ENCODE measurements at regions not wholly inside any gene's neighbourhood (a gene's known extent, or its start where the extent isn't known, plus 50 kb on each side); places are given as distances from the start of the nearest gene placed in this dataset.
"Not testable (repeated sequence)": the region's sequence is repeated elsewhere in the genome, so short reads cannot be mapped to it uniquely, and the experiment has no call there.

DNA sequence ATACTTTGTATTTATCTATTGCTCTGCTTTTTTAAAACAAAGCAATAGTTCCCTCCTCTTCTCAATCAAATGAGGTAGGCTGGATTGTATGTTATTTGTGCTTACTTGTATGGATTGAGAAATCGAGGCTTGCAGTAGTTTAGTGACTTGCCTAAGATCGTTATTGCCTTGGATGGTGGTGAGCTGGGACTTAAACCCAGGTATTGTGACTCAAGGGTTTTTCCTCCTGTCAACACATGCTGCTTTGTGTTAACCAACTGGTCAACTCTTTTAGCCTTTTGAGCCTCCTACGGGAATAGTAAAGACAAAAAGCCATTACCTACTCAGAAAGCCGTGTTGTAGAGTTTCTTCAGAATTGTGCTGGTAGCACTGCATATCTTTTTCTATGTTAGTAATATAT is 95.2 kb upstream of the THUMPD2 start:
- no peak for DNase-seq (ENCODE audit: low read depth)

DNA sequence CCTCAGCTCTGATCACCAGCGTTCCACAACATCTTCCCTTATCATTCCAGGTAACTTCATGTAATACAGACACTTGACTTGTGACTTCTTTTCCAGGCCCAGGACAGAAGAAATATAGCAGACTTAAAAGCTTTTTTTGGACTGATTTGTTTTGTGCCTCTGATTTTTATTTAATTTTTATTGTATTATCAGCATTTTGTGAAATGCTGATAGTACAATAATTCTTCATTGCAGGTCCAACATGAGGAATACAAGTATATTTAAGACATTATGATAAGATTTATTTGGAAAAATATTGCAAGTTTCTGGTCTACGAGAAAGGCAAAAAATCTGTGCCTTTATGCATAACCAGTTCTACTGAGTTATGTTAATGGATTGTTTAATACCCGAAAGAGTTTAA is 94.5 kb upstream of the THUMPD2 start:
- DNase-seq (ENCODE audit: low read depth), result no peak

DNA sequence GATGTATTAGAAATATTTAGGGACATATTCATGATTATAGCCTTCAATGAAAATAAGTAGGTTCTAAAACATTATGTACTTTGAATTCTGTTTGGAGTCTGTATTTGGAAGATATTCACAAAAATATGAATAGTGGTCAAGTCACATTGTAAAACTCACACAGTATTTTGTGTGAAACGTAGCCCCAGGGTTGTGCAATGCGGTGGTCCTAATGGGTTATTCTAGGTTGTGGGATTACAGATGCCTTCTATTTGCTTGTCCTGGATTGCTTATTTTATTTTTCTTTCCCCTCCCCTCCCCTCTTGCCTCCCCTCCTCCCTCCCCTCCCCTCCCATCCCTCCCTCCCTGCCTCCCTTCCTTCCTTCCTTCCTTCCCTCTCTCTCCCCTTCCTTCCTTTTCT is 93.7 kb upstream of the THUMPD2 start:
- no peak for DNase-seq (ENCODE audit: low read depth)

DNA sequence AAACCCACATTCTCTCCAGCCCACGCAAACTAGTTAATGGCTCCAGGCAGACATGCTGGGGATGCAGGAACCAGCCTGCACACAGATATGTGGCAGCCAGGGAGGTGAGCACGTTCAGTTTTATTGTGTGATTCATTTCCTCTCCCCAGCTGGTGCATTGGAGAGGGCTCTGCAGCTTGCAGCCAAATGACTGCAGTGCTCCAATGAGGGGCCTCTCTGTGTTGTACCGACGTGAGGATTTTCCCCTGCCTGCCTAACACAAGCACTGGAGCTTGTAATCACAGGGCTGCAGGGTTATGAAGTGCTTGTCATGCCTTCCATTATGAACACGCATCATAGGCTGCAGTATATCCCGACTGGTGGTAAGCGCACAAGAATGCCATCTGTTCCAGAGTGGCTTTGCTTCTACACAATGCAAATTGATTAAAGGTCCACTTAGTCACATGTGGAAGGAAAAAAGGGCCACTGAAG is 92.3 kb upstream of the THUMPD2 start:
- DNase-seq (ENCODE audit: low read depth), result peak; percentile 97

DNA sequence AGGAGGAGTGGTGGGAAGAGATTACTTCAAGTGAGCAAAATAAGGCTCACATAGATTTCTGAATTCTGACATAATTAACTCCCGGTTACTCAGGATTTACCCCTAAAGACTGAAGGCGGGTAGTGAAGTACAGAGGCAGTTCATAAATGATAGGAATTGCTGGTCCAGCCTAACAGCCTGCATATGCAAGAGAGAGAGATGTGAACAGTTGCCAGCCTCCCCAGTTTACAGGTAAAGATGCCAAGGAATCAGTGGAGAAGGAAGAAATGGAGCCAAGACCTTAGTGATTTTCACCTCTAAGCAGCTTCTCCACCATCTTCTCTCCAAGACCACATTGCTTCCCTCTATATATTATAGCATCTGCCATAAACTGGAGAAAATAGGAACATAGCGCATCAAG is 91.8 kb upstream of the THUMPD2 start:
- no peak for DNase-seq (ENCODE audit: low read depth)

DNA sequence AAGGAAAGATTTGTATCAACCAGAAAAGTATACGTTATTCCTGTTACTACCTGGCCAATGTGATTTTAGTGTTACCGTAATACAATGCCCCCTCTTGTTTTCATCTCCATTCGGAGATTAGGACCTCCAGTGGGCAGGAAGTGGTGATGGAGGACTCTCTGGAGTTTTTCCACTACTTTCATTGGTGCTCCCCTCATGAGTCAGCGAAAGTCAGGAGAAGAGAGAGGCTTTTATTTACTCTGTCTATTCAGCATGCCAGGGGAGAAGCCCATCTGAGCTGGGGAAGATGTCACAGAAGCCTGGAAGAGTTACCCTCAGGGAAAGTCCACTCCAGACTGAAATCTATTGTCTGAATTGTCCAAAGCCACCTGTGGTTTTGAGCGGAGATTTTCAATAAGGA is 88.2 kb upstream of the THUMPD2 start:
- no peak for DNase-seq (ENCODE audit: low read depth)

DNA sequence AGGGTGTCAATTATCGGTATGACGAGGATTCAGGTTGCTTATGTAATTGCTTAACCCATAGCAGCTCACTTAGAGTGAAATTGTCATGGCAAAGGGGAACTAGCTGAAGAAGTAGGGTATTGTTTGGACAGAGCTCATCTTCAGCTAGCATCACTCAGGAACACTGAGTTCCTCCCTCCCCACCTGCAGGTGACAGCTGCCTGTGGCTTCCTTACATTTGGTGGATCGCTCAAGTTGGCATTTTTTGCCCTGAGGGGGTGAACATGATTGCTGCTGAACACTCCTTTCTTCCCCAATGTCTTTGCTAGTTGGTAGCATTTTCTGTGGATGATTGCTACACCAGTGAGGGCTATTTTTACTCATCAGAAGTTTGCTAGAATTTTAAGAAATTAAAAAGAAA is 86.7 kb upstream of the THUMPD2 start:
- DNase-seq (ENCODE audit: low read depth), result no peak

DNA sequence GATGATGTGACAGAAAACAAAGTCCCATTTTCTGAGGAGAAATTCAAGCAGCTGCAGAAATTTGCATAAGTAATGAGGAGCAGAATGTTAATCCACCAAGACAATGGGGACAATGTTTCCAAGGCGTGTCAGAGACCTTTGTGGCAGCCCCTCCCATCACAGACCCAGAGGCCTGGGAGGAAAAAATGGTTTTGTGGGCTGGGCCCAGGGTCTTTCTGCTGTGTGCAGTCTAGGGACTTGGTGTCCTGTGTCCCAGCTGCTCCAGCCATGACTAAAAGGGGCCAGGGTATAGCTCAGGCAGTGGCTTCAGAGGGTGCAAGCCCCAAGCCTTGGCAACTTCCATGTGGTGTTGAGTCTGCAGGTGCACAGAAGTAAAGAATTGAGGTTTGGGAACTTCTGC is 84.6 kb upstream of the THUMPD2 start:
- not testable (repeated sequence) for DNase-seq (ENCODE audit: low read depth)

DNA sequence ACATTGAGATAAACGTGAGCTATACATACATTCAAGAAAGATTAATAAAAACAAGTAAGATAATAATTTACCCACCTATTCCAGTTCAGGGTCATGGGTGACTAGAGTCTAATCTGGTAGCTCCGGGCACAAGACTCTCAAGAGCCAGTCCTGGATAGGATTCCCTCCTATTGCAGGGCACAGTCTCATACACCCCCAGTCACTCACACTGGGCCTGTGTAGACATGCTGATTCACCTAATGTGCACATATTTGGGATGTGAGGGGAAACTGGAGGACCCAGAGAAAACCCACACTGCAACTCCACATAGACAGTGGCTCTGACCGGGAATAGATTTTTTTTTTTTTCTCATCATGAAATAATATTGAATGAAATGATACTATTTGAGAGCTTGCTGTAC is 81.5 kb upstream of the THUMPD2 start:
- no peak for DNase-seq (ENCODE audit: low read depth)

DNA sequence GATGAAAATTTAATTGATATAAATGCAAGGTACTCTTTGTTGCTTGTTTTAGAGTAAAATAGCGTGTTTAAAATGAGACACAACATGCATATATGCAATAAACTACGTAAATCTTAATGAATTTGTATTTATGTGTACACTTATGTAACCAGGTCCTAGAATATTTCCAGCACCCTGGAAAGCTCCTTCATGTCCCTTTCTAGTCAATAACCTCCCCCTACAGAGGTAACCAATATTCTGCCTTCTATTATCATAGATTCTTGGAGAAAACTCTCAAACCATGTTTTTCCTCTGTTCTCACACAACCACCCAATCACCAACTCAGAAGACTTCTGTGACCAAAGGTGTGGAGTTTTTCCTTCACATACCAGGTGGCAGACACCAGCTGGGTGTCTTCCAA is 79.6 kb upstream of the THUMPD2 start:
- DNase-seq (ENCODE audit: low read depth), result no peak

DNA sequence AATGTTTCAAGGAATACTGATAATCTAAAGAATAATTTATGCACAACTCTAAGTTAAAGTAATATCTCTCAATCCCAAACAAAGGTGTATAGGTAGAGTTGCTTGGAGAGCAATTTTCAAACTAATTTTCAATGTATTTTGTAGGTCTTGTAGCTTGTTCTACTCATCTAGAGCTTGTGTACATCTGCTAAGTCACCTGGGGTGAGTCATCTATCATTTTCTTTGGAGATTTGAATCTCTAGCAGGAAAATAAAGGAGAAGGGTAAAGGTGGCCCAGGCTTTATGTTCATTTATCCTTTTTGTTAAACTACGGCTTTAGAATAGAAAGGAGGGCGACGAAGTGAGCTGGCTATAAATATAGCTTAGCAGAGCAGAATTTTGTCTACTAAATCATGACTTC is 76.8 kb upstream of the THUMPD2 start:
- DNase-seq (ENCODE audit: low read depth), result no peak

DNA sequence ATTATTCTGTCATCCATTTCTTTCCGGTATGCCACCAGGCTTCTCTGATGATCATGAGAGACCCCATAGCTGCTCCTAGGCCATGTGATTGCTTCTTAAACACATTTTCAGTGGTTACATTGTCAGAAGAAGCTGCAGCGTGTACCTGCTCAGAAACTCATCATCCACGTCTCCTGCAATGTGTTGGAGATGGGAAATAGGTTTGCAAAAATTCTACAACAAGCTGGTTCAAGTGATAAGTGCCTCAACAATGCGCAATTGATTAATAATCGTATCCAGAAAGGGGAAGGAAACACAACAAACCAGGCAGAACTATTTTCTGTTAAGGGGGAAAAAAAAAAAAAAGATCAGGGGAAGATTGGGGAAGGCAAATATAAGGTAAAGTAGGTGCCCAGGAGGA is 75.7 kb upstream of the THUMPD2 start:
- DNase-seq (ENCODE audit: low read depth), result no peak

DNA sequence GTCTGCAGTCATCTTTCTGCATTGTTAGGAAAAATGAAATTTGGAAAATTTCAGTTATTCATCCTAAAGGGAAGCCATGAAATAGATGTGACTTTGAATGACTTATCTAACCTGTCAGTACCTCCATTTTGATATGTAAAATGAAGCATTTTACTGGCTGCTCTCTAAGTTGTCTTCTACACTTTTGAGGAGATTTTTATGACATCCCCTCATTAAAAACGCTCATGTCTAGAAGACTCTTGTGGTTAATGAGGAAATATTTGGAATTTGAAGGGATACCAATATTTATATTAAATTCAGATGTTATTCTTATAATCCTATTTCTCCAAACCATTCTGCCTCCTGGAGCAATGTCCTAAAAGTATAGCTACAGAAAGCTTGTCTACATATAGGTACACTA is 73.8 kb upstream of the THUMPD2 start:
- no peak for DNase-seq (ENCODE audit: low read depth)

DNA sequence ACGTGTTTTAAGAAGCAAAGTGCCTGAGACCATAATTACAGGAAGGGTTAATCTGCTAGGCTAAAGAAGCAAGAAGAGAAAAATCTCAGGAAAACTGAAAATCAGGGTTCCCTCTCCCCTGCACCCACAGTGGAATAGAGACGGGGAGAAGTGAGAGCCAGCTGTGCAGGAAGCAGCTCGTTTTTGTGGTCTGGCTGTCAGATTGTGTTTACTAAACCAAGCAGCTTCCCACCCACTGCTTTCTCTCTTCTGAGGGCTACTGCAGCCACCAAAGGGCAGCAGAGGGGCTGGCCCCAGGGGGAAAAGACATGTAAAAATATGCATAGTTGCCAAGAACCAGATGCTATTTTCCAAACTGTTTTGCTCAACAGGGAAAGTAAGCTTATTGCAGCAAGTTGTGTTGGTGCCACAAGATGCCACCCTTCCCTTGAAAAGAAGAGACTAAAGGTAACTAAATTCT is 72.6 kb upstream of the THUMPD2 start:
- DNase-seq (ENCODE audit: low read depth), result peak; percentile 18

DNA sequence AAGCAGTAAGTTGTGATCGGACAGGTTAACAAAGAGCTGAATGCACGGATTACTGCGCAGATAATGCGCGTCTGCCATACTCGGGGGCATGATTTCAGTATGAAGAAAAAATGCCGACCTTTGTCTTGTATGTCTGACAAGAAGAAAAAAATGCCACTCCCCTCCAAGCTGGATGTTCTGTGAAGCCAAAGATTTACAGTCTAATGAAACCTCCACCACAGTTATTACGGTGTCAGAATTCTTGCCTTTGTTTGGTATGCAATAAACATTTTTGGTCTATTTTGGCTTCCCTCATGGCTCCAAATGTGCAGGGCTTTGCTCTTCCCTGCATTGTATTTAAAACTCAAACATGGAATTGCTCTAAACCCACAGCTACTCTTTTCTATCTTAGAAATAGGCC is 72.2 kb upstream of the THUMPD2 start:
- DNase-seq (ENCODE audit: low read depth), result no peak

DNA sequence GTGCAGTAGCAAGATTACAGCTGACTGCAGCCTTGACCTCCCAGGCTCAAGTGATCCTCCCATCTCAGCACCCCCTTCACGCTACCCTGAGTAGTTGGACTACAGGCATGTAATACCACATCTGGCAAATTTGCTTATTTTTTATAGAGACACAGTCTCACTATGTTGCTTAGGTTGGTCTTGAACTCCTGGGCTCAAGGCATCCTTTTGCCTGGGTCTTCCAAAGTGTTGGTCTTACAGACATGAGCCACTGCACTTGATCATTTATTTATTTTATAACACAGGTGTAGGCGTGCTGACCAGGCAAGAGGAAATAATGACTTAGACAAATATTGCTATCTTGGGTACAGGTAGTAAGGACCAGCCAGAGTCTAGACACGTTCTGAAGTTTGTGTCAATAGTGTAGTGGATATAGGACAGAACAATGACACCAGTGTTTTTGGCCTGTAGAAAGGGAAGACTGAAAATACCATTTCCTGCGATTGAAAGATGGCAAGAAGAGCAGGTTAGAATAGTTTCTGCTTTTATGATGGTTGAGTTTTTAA is 71.0 kb upstream of the THUMPD2 start:
- DNase-seq (ENCODE audit: low read depth), result no peak

DNA sequence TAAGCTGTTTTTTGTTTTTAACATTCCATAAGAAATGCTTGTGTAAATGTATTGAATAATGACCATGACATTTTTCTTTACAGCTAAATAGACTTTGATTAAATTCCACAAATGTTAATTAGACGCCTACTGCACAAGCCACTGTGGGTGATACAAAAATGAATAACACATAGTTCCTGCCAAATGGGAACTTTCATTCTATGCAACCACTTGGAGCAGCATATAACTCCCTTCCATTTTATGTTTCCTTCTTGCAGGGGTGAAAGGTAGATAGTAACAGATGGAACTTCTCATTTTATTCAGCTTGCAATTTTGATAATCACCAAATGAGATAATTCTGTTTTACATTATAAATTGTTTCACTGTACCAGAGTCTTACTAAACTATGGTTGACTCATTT is 70.0 kb upstream of the THUMPD2 start:
- DNase-seq (ENCODE audit: low read depth), result no peak

DNA sequence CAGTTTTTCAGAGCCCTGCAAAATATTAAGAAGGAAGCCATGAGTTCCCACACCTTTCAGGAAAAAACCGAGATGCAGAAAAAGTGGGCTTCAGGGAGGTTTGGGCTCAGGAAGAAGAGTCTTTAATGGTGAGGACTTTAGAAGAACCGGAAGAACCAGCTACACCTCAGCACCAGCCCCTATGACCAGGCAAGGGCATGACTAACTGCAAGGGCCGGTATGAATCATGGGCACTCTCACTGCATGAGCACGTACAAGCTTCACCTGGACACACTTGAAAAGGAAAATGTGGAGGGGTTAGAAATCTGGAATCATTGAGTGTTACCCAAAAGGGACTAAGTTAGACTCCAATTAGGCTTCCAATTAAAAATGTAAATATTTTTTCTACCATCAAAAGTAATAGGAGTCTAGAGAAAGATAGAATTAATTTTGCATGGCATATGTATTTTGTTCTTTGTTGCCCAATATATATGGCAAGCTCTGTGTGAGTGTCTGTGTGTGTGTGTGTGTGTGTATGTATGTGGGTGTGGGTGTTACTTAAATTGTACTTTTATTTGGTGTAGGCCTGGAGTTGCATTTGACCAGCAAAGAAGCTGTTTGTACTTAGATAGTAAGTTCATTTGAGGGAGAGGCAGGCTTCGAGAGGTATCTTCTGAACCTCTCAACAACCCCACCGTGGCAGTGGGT is 66.5 kb upstream of the THUMPD2 start:
- peak; percentile 67 for DNase-seq (ENCODE audit: low read depth)

DNA sequence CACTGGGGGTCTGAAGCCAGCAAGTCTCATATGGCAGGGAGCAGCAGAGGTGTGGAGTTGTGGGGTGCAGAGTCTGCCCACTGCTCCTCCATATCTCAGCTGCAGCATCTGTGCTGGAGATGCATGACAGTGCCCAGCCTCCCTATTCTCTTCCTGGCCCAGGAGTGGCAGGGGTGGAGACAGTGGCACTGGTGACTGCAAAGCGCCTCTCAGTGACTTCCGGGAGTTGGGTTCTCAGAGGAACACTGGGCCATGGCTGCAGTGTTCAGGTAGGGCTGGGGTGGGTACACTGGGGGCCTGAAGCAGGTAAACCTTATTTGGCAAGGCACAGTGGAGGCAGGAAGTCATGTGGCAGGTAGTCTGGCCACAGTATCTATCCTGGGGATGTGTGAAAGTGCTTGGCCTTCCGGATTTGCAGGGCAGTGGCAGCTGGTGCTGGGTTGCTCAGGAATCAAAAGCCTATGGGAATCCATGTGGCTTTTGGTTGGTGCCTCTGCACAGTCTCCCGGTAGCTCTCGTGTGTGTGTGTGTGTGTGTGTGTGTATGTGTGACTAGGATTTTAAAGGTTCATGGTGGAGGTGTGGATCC is 60.3 kb upstream of the THUMPD2 start:
- DNase-seq (ENCODE audit: low read depth), result no peak

DNA sequence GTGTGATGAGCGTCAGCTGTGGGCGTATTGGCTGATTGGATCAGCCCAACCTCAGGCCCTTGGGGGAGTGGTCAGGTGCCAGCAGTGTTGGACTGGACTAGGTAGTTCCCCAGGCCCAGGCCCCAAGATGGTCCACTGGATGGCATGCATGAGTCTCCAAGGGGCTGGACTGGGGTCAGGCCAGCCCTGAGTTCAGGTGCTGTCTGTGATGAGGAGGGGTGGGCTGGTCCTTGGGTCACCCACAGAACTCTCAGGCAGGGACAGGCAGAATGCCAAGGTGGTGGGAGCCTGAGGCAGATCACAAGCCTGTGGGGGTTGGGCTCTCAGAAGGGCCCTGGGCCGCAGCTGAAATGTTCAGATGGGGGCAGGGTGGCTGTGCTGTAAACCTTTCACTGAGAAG is 59.5 kb upstream of the THUMPD2 start:
- no peak for DNase-seq (ENCODE audit: low read depth)

DNA sequence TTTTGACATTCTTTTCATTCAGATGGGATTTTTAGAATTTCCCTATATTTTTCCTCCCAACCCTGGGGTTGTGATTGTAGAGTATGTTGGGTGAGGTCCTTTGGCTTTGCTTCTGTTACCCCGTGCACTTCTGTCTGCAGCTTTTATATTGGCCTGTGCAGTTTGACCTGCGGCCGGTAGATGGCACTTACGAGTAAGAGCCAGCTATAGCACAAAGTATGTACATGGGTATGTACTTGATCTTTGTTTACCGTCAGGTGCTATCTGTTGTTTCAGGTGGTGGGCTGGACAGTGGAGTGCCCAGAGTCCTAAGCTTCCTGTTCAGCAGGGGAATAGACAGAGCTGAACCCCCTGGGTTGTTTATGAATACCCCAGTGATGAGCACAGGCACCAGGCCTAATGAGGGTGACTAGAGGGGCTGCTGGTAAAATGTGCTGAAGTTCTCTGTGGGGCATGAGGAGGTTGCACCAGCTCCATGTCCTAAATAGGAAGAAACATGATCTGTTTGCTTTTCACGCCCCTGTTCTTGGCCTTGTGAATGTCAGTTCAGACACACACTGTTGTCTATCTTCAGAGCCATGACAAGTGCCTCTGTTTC is 58.9 kb upstream of the THUMPD2 start:
- peak; percentile 53 for DNase-seq (ENCODE audit: low read depth)

DNA sequence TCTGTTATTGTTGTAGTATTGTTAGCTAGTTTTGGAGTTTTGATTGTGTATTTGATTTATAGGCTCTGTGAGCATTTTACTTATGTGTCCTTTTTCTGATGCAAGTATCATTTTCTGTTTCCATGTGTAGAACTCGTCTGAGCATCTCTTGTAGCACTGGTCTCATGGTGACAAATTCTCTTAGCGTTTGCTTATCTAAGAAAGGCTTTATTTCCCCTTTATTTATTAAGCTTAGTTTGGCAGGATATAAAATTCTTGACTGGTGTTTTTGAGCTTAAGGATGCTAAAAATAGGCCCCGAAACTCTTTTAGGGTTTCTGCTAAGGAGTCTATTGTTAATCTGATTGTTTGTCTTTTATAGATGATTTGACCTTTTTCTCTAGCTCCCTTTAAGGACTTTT is 57.6 kb upstream of the THUMPD2 start:
- no peak for DNase-seq (ENCODE audit: low read depth)

DNA sequence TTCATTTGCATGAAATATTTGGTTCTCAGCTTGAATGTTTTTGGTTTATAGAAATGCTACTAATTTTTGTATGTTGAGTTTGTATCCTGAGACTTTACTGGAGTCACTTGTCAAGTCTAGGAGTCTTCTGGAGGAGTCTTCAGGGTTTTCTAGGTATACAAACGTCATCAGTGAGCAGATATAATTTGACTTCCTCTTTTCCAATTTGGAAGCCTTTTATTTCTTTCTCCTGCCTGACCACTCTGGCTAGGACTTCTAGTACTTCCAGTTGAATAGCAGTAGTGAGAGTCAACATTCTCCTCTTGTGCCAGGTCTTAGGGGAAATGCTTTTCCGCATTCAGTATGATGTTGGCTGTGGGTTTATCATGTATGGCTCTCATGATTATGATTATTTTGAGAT is 55.4 kb upstream of the THUMPD2 start:
- DNase-seq (ENCODE audit: low read depth), result no peak
